ENCODE measurements at regions not wholly inside any gene's neighbourhood (a gene's known extent, or its start where the extent isn't known, plus 50 kb on each side); places are given as distances from the start of the nearest gene placed in this dataset.

GRCh38 chr21:25314247-25314646 lies 293.0 kb downstream of the MRPL39 start:
- TF ChIP-seq EZH2 (IDR thresholded peaks at IDR 0.05; ENCODE audit: insufficient read depth, poor library complexity, severe bottlenecking) = no peak
- no peak for TF ChIP-seq EZH2phosphoT487 (IDR thresholded peaks at IDR 0.05; ENCODE audit: insufficient read depth, low read depth)

Data from GM23248 (cell line).